GM21390 (cell line): ENCODE measurements at regions not wholly inside any gene's neighbourhood (a gene's known extent, or its start where the extent isn't known, plus 50 kb on each side); places are given as distances from the start of the nearest gene placed in this dataset.

ENCODE experiments used
- ATAC-seq: cut with Tn5 transposase; IDR thresholded peaks from one replicate; pipeline ENCODE4 v1.9.1; 2021; ENCODE audit not compliant: unreplicated experiment

DNA sequence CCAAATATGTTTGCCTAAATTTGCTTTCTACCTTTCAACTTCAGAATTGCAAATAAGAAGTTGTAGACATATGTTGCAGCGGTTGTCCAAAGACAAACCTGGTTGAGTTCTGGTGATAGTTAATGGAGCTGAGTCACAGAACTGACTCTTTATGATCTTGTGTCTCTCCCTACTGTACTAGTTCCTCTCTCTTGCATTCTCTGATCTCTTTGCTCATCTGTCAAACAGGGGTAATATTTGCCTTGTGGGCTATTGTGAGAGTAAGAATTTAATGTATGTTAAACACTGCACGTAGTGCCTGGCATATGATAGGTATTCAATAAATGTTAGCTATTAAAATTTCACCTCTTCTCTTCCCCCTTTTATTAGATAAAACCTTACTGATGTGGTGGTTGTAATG is 283.5 kb upstream of the RGS6 start:
- ATAC-seq, result no peak

DNA sequence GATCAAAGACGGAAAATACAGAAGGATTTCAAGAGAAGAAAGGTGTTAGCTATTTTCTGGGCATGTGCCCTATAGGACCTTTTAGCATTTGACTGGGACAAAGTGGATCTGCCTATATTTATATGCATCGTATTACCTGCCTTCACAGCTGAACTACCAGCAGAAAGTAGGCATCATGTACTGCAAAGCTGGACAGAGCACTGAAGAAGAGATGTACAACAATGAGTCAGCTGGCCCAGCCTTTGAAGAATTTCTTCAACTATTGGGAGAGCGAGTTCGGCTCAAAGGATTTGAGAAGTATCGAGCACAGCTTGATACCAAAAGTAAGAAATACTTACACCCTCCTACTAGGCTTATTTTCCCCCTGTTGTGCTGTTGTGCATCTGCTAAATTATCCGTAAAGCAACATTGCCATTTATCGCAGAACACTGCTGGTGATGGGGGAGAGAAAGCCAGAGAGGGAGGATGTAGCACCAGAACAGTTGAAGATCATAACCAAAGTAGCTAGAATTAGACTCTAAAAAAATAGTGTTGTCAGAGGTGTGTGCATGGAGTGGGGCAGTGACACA is 282.0 kb upstream of the RGS6 start:
- ATAC-seq, result no peak

DNA sequence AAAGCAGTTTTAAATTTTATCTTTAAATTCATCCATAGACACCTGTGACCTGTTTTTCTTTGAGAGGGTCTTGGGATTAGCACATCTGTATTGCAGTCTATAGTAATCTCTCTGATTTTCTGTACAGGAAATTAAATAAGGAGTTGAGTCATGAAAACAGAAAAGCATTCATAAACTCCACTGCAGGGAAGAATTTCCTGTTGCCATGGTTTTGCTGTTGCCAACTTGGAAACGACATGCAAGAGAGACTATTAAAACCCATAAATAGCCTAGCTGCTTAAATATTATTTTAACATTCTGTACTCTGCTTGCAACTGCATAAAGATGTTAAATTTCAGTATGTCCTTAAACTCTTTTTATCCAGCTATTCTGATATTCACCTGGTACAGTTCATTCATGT is 281.0 kb upstream of the RGS6 start:
- no peak for ATAC-seq

DNA sequence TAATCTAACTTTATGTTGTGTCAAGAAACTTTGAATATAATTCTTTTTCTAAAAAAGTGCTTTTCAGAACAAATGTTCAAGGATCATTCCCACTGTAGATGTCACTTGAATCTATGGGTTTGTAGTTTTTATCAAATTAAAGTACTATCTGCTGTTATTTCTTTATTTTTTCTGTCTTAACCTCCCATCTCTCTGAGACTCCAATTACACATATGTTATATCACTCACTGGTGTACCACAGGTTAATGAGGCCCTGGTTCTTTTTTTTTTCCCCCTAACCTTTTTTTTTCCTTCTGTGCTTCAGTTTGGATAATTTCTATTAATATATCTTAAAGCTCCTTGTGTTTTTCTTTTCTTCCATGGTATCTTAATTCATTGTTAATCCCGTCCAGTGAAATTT is 279.9 kb upstream of the RGS6 start:
- no peak for ATAC-seq

DNA sequence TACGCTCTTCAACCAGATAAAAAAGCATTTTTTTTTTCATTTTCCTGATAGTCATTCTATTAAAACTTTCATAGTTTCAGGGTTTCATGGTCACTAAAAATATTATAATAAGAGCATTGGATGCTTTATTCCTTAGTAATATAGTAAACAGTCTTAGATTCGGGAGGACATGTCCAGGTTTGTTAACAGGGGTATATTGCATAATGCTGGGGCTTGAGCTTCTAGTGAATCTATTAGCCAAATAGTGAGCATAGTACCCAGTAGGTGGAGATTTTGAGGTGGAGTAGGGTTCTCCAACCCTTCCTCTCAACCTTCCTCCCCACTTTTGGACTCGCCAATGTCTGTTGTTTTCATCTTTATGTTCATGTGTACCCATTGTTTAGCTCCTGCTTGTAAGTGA is 277.4 kb upstream of the RGS6 start:
- ATAC-seq, result no peak

DNA sequence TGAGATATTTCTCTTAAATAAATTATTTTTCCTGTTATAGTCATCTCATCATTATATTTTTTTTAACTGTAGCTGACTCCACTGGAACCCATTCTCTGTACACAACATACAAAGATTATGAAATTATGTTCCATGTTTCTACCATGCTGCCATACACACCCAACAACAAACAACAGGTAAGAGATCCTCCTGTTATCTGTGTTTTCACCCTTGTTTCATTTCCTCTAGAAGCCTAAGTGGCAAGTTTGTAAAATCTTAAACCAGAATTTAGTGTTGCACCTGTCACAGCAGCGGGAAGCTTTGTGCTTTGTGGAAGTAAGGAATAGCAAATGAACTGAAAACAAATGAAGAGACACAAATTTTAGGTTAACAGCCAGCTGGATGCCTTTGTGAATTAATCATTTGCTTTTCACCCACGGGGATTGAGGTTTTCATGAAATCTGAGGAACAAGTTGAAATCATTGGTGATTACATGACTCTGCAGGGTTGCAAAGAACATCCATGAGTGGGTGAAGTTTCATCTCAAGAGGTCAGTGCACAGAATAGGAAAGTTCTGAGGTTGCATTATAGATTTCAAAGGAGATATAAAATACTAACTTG is 273.9 kb upstream of the RGS6 start:
- no peak for ATAC-seq

DNA sequence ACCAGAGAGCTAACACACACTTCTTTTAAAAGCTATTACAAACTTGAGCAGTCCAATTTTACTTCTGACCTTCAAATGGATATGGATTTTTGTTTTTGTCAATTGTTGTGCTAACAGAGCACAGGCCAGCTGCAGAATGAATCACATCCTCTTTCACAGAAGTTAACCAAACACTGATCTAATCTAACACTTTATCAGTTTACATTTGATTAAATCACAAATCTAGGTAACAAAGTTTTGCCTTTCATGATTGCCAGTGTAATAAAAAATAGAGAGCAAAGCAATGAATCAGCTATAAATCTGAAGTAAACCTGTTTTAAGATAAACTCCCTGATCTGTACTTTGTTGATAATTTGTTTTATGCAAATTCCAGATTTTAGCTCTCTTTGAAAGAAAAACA is 273.1 kb upstream of the RGS6 start:
- ATAC-seq, result no peak

DNA sequence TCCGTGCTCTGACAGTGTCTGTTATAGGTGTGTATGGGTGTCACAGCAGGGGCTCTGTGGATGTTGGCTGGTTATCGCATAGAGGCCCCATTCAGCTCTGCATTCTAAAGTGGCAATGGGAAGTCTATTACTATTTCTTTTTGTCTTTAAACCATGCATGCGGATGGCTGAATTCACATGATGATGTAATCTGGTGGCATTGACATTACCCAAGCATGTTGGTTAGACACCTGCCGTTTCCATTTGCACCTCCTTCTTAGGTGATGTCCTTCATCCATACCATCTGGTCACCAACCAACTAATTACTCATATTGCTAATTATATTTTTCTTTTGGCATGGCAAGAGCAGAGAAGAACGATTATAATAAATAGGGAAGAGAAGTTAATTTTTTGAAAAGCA is 270.8 kb upstream of the RGS6 start:
- no peak for ATAC-seq

DNA sequence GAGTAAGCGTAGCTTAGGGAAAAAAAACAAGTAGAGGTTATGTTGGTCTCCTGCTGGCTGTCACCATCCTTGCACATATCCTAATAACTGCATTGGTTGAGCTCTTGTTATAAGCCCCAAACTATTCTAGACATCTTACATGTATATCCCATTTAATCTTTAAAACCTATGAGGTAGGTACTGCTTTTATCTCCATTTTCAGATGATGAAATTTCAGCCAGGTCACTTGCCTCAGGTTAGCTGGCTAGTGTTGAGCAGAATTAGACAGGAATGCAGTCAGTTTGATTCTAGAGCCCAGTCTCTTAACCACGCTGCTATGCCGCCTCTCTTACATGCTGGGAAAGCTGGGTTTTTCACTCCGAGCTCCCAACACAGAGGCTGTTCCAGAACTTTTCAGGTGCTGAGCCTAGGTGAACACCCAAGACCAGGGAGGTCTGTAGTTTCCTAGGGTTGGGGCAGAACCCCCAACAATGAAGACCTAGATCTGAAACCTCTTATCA is 269.9 kb upstream of the RGS6 start:
- no peak for ATAC-seq

DNA sequence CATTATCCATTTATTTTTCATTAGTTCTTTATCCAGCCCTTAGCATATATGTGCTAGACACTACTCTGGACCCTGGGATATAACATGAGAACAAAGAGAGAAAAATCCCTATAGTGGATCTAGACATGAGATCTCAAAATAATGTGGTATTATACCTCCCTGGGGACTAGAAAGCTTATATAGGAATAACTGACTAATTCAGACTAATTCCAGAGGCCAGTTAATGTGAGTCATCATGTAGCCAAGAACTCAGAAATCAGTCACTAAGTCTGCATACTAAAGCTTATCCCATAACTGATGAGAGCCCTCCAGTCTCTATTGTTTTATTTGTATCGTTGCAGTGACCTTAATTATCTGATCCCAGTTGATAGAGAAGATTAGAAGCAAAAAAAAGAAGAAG is 267.1 kb upstream of the RGS6 start:
- no peak for ATAC-seq

DNA sequence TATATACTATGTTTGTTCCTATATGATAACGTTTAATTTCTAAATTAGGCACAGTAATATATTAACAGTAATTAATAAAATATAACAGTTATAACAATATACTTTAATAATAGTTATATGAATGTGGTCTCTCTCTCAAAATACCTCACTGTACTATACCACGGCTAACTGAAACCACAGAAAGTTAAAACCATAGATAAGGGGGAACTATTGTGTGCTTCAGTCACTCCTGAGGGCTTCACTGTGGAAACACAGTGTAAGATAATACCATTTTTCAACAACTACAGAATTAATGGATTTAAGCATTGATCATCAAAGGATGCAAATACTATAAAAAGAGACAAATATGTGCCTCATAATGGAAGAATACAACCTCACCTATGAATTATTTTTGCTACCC is 266.4 kb upstream of the RGS6 start:
- ATAC-seq, result no peak

DNA sequence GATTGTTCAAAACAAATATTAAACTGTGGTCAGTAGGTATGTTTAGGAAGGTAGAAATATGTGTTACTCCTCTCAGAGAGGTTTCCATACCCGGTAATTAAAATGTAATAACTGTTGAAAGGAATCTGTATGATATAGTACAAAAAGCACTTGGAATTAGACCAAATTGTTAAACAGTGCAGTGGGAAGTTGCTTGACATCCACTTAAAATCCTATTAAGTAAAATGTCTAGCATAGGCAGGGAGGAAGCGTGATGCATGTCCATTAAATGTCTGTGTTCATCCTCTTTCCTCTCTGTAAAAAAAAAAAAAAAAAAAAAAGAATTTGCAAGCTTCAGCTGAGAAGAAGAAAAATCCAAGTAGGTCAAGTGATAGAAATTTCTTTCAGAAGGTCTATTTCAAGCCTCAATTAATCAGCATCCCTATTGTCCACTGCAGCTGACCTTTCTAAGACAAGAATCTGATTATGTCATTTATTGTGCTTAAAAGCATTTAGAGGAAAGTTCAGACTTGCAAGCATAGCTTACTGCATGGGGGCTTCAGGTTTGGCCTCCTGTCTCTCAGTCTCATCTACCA is 265.6 kb upstream of the RGS6 start:
- ATAC-seq, result no peak

DNA sequence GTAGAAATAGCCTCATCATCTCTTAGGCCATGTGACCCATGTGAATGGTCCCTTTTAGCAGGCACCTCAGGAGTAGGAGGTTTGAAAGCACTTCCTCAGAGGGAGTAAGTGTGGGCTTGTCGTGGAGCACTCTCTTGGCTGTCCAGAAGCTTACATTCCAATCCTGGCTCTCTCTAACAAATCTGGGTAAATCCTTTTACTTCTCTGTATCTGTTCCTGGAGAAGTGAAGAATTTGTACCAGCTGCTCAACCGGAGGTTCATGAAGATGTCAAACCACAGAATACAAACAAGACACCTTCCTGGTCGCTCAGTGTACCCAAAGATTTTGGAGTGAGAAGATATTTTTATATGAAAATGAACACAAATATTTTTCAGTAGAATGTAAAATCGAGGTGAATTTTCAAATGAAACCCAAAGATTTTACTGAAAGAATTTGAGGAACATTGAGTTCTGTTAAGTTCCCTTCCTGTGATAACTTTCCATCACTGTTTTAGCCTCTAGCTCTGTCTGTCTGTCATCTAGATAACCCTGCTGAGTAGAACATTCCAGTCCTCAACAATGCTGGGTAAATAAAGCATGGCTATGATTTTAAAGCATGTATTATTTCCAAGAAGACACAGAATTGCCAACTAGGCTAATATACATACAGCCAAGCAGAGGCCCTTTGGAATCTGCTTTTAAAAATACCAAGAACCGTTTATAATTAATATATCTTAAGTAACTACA is 263.9 kb upstream of the RGS6 start:
- no peak for ATAC-seq

DNA sequence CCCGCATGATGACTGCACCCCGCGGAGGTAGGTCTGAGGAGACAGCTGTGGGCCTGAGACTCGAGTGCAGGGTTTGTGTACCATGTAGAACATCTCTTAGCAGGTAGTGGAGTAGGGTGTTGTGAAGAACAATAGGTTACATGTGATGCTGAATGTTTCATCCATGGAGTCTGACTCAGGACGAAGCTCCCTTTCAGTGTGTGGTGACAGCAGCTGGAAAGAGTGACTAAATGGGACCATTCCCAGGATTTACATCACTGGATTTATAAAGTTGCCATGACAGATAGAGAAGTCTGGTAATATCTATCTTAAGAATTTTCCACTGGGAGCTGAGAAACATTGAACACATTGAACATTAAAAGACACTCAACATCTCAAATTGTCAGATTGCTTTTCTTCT is 259.6 kb upstream of the RGS6 start:
- no peak for ATAC-seq

DNA sequence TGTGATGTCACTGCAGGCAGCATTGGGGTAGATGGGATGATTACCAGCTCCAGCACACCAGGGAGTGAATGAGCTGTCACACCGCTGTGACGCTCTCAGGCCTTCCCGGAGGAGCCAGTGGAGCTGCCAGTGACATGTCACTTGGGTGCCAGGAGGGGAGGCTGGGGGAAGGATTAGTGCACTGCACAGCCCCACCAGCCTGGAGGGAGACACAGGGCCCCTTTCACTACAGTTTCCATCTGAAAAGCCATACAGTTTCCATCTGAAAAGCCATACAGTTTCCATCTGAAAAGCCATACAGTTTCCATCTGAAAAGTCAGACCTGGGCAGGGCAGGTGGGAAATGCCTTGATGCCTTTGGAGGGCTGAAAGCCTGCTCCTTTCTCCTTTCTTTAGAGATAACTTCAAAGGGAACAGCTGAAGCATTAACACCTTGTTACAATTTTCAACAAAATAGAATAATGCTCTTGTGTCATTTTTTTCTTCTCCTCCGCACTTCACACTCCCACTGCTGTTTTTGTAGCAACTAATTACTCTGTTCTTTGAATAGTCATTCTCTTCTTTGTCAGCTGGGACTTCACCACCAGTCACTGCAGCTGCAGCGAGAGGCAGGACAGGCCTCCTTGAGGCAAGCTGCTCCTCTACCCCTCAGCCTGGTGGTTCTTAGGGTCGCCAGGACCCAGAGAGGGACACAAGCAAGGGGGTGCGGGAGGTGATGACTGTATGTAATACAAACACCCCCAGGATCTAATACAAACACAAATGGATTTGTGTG is 256.9 kb upstream of the RGS6 start:
- ATAC-seq, result no peak

DNA sequence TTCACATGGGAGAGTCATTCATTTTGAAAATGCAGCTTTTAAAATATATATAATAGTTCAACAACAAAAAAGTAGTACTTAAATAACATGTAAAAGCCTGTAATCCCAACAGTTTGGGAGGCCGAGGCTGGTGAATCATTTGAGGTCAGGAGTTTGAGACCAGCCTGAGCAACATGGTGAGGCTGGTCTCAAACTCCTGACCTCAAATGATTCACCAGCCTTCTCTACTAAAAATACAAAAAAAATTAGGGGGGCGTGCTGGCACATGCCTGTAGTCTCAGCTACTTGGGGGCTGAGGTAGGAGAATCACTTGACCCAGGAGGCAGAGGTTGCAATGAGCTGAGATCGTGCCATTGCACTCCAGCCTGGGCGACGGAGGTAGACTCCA is 256.3 kb upstream of the RGS6 start:
- no peak for ATAC-seq

DNA sequence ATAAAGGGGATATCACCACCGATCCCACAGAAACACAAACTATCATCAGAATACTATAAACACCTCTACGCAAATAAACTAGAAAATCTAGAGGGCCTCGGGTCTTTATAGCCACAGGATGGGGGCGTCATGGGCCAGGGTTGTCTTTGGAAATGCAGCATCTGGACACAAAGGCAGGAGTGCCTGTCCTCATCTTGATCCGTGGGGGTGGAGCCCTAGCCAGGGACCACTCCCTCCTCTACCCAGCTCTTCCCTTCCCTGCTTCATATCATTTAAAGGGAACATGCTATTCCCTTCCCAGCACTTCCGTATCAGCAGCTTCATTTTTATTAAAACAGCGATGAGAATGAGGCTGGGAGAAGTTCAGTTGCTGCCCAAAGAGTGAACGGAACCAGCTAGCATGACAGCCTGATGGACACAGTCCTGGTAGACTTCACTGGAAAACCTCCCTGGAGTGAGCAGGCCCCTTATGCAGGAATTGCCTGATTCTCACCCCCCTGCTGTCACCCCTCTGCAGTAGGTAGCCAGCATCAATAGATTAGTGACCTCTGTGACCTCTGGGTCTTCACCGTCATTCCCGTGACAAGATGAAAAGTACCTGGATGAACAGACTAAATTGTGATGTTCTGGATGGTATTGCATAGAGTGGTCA is 251.4 kb upstream of the RGS6 start:
- ATAC-seq, result no peak

DNA sequence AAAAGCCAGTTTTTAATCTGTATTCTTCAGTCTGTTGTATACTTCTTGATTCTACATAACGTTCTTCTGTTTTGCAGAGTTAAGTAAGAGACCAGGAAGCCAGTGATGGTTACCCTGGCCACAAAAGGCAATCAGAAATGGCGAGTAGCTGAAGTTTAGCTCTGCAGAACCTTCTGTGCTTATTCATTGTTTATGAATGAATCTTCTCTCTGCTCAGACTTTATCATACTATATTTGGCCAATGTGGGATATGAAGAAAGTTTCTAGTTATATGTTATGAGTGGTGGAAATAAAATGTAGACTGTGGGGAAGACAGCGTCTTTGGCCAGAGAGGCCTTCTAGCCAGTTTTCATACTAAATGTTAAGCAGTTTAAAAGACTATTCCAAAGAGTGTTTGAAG is 249.9 kb upstream of the RGS6 start:
- ATAC-seq, result no peak

DNA sequence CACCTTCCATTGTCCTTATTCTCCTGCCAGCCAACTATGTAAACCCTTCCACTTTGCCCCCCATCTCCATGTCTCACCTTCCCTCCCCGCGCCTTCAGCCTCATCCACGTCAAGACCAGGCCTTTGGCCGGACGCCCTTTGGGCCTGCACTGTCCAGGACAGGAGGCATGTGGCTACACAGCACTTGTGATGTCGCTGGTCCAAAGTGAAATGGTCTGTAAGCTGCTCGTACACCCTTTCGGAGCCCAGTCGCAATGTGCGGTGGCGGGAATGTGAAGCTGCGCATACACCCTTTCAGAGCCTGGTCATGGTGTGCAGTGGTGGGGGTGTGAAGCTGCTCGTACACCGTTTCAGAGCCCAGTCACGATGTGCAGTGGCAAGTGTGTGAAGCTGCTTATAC is 247.9 kb upstream of the RGS6 start:
- no peak for ATAC-seq

DNA sequence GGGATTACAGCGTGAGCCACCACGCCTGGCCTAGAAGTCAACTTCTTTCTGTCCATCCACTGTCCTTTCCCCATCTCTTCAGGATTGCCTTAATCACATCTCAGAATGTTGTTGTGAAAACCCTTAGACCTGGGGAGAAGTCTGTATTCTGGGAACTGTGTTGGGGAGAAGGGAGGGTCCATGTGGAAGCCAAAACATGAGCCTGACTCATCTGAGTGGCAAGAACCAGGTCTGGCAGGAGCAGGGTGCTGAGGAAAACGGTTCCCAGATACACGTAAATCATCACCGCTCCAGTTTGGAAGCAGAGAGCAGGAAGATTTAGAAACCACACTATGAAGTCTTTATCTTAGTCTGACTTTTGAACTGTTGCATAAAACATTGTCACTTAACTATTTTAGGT is 245.6 kb upstream of the RGS6 start:
- ATAC-seq, result no peak
